Left lung (tissue), 4 donors: ENCODE measurements at regions not wholly inside any gene's neighbourhood (a gene's known extent, or its start where the extent isn't known, plus 50 kb on each side); places are given as distances from the start of the nearest gene placed in this dataset.

Experiments
- ATAC-seq: fragments of 200-7000 bp; cut with Tn5 transposase; one replicate; pipeline ENCODE4 v1.9.1; 2020; ENCODE audit warnings: moderate library complexity
- DNase-seq, 4 donors: peaks; one replicate each; pipeline ENCODE4 v3.0.0-alpha.2; 2013 to 2020
- H3K27ac ChIP-seq, 2 donors: fragments of 200-600 bp; sonication (generic) in 1 of 2; one replicate each; pipeline versions ENCODE4 v1.5.0 to v1.8.0; 2020 to 2021
- H3K27me3 ChIP-seq, 2 donors: fragments of 200-600 bp; sonication (generic) in 1 of 2; one replicate each; pipeline versions ENCODE4 v1.5.0 to v1.8.0; 2020 to 2021
- H3K36me3 ChIP-seq, 2 donors: fragments of 200-600 bp; sonication (generic) in 1 of 2; one replicate each; pipeline versions ENCODE4 v1.5.0 to v1.8.0; 2020 to 2021
- H3K4me1 ChIP-seq, 2 donors: fragments of 200-600 bp; one replicate each; pipeline ENCODE4 v1.8.0; 2021
- H3K4me3 ChIP-seq, 2 donors: fragments of 200-600 bp; sonication (generic) in 1 of 2; one replicate each; pipeline versions ENCODE4 v1.5.0 to v1.8.0; 2020 to 2021; ENCODE audit warnings: mild to moderate bottlenecking in 1 of 2
- H3K9me3 ChIP-seq, 2 donors: fragments of 200-600 bp; sonication (generic) in 1 of 2; one replicate each; pipeline versions ENCODE4 v1.5.0 to v1.8.0; 2020 to 2021
- CTCF ChIP-seq, 2 donors: fragments of 200-600 bp; sonication (generic) in 1 of 2; IDR thresholded peaks; one replicate each; pipeline versions ENCODE4 v1.5.0 to v1.8.0; 2021; ENCODE audit warnings: antibody characterized with exemption in 2 of 2
- intact Hi-C, 2 donors: fragments of 100-400 bp; cut with DNase I; formaldehyde crosslinking; loops; one replicate each; pipeline versions ENCODE4 v1.11.2 to v1.14.2; 2022
- donor health status: DM: no; HTN: yes; CAD: no.
- donor health status: DM: no; HTN: no; CAD: no.

DNA sequence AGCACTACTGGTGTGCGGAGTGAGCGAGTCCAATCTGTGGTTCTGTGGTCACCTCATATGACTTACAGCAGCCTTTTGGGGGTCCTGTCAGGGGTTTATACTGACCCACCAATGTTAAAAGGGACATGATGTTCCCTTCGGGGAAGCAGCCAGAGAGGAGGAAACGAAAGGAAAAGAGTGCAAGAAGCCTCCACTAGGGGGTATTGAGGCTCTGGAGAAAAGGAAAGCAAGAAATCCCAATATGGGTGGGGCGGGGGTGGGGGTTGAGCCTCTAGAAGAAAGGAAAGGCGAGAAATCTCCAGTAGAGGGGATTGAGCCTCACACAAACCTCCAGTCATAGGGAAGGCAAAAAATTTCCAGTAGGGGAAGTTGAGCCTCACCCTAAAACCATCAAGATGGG lies 249.3 kb upstream of the ECI2 start:
- H3K36me3 ChIP-seq, result no peaks in the 10 kb centered on the region
- DNase-seq (no peak), ATAC-seq (no peak)
- H3K27me3 ChIP-seq, result no peaks in the 10 kb centered on the region
- no peak for TF ChIP-seq CTCF (IDR thresholded peaks at IDR 0.05)
- intact Hi-C loops, result no loop called here
- H3K4me1 ChIP-seq, result no peaks in the 10 kb centered on the region
- peaks cover 0 to 36% of the 10 kb centered on the region in 2 donors for H3K9me3 ChIP-seq
- H3K4me3 ChIP-seq, result no peak overlapping the region
- no peak overlapping the region for H3K27ac ChIP-seq

DNA sequence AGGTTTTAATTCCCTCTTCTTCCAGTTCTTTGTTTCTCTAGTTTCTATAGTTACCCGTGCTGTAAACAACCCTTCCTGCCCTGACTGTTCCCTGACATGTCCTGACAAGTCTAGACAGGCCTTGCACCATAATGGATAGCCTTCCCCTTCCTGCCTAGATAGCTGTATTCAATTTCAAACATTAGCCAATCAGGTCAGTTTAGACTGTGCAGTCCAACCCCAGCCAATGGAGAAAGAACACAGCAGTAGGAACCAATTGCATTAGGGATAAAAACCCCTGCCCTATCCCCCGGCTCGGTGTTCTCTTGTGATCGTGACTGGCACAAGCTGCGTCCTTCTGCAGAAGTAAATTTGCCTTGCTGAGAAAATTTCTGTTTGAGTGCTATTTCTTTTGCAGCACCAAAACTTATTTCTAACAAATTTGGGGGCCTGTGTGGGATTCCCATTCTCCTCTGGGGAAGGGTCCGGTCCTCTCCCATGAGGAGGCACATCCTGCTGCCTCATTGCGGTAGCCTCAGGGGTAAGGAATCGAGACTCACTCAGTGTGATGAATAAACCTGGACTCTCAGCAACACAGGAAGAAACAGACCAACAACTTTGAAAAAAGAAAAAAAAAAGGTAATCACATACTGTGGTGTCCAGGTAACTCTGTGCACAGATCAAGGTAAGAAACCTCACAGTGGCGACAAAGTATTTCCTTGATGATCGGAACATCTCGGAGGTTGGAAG lies 248.7 kb upstream of the ECI2 start:
- TF ChIP-seq CTCF (IDR thresholded peaks at IDR 0.05), result no peak
- ATAC-seq, result no peak
- H3K36me3 ChIP-seq, result no peaks in the 10 kb centered on the region
- peaks cover 0 to 36% of the 10 kb centered on the region in 2 donors for H3K9me3 ChIP-seq
- no peak overlapping the region for H3K27ac ChIP-seq
- no peaks in the 10 kb centered on the region for H3K4me1 ChIP-seq
- intact Hi-C loops, result no loop called here
- no peaks in the 10 kb centered on the region for H3K27me3 ChIP-seq
- no peak overlapping the region for H3K4me3 ChIP-seq
- no peak for DNase-seq

- no peak for TF ChIP-seq CTCF (IDR thresholded peaks at IDR 0.05)
- Histone ChIP-seq H3K27ac (no peak overlapping the region), H3K36me3 (no peaks in the 10 kb centered on the region), H3K4me3 (no peak overlapping the region), H3K27me3 (no peaks in the 10 kb centered on the region), H3K4me1 (no peaks in the 10 kb centered on the region), H3K9me3 (peaks cover 0 to 36% of the 10 kb centered on the region in 2 donors)
- ATAC-seq, result no peak
- no peak for DNase-seq
- intact Hi-C loops, result no loop called here
Measured at GRCh38 chr6:4382362-4382853, 247.0 kb upstream of the ECI2 start.

- H3K27me3 ChIP-seq, result no peaks in the 10 kb centered on the region
- ATAC-seq (no peak), DNase-seq (no peak)
- H3K4me1 ChIP-seq, result no peaks in the 10 kb centered on the region
- H3K36me3 ChIP-seq, result no peaks in the 10 kb centered on the region
- H3K9me3 ChIP-seq, result peaks cover 0 to 36% of the 10 kb centered on the region in 2 donors
- intact Hi-C loops, result no loop called here
- TF ChIP-seq CTCF (IDR thresholded peaks at IDR 0.05), result no peak
- H3K4me3 ChIP-seq, result no peak overlapping the region
- no peak overlapping the region for H3K27ac ChIP-seq
Measured at GRCh38 chr6:4381381-4381780, 246.0 kb upstream of the ECI2 start.

DNA sequence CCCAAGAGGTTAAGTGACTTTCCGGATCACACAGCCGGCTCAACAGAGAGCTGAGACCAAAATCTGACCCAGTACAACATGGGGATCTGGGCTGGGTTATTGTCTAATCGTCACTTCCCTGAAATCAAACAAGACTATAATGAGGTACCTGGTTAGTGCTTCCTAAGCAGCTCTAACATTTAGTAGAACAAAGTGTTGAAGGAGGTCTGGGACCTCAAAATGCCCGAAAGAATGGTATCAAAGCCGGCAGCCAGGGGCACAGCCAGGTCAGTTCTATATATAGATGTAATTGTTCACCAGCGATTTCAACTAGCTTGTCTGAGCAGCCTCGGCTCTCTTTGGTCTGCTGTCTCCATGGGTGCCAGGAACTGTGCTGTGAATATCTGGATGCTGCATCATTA lies 245.5 kb upstream of the ECI2 start:
- no peak for TF ChIP-seq CTCF (IDR thresholded peaks at IDR 0.05)
- intact Hi-C loops, result no loop called here
- Histone ChIP-seq H3K4me1 (no peaks in the 10 kb centered on the region), H3K9me3 (peaks cover 0 to 35% of the 10 kb centered on the region in 2 donors), H3K27me3 (no peaks in the 10 kb centered on the region), H3K4me3 (no peak overlapping the region), H3K27ac (no peak overlapping the region), H3K36me3 (no peaks in the 10 kb centered on the region)
- no peak for DNase-seq
- no peak for ATAC-seq
